ENCODE measurements at regions not wholly inside any gene's neighbourhood (a gene's known extent, or its start where the extent isn't known, plus 50 kb on each side); places are given as distances from the start of the nearest gene placed in this dataset.

DNA sequence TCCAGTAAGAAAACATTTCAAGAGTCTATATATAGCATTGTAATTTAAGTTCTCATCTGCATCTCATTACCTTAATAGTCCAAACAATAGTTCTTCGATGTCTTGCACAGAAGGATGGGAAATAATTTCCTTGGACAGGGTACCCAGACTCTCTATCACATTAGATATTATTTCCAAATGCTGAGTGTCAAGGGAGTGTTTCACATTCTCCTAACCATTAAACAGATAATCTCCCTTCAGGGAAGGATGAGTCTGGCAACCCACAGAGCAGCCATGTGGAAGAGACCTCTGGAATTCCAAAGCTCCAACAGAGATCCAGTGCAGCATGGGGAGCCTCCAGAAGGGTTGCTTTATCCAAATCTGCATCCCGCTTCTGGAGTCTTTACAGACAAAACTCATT, 89.6 kb downstream of the FZD1 start (continued):
- no peak for TF ChIP-seq CHD7 (IDR thresholded peaks at IDR 0.05; ENCODE audit: low read depth, low read length)
